GM19324 (cell line): ENCODE measurements at regions not wholly inside any gene's neighbourhood (a gene's known extent, or its start where the extent isn't known, plus 50 kb on each side); places are given as distances from the start of the nearest gene placed in this dataset.

Source experiments
- ATAC-seq: cut with Tn5 transposase; IDR thresholded peaks from one replicate; pipeline ENCODE4 v1.9.1; 2021; ENCODE audit warnings: mild to moderate bottlenecking, moderate library complexity; ENCODE audit not compliant: unreplicated experiment, low FRiP score

GRCh38 chr12:68447797-68448260 lies 115.7 kb upstream of the MDM1 start:
- no peak for ATAC-seq

- no peak for ATAC-seq
Measured at GRCh38 chr12:68449196-68449595, 117.0 kb upstream of the MDM1 start.

GRCh38 chr12:68450947-68451260 lies 118.7 kb upstream of the MDM1 start:
- ATAC-seq = peak; percentile 23

GRCh38 chr12:68451261-68452077 lies 119.3 kb upstream of the MDM1 start:
- ATAC-seq = peak; percentile 60

GRCh38 chr12:68452078-68452715 lies 120.0 kb upstream of the MDM1 start:
- no peak for ATAC-seq

- no peak for ATAC-seq
Measured at GRCh38 chr12:68453278-68453677, 121.1 kb upstream of the MDM1 start.

- no peak for ATAC-seq
Measured at GRCh38 chr12:68453876-68454275, 121.7 kb upstream of the MDM1 start.

- ATAC-seq = no peak
Measured at GRCh38 chr12:68454892-68455291, 122.7 kb upstream of the MDM1 start.

- ATAC-seq = no peak
Measured at GRCh38 chr12:68455691-68456345, 123.7 kb upstream of the MDM1 start.

GRCh38 chr12:68458866-68459265 lies 126.7 kb upstream of the MDM1 start:
- no peak for ATAC-seq

GRCh38 chr12:68460236-68460635 lies 128.1 kb upstream of the MDM1 start:
- no peak for ATAC-seq

- no peak for ATAC-seq
Measured at GRCh38 chr12:68461645-68462044, 129.5 kb upstream of the MDM1 start.

- ATAC-seq = no peak
Measured at GRCh38 chr12:68462803-68463202, 130.6 kb upstream of the MDM1 start.

- ATAC-seq = no peak
Measured at GRCh38 chr12:68465227-68465626, 133.1 kb upstream of the MDM1 start.

- ATAC-seq = no peak
Measured at GRCh38 chr12:68467514-68467913, 135.4 kb upstream of the MDM1 start.

- no peak for ATAC-seq
Measured at GRCh38 chr12:68468036-68468435, 135.9 kb upstream of the MDM1 start.

GRCh38 chr12:68469113-68469512 lies 137.0 kb upstream of the MDM1 start:
- no peak for ATAC-seq

- ATAC-seq = no peak
Measured at GRCh38 chr12:68470664-68471328, 138.6 kb upstream of the MDM1 start.

- no peak for ATAC-seq
Measured at GRCh38 chr12:68474467-68475204, 136.1 kb upstream of the RAP1B start.

GRCh38 chr12:68476794-68477193 lies 133.9 kb upstream of the RAP1B start:
- ATAC-seq = no peak
